Left ventricle myocardium inferior (tissue), 1 donor: ENCODE measurements at regions not wholly inside any gene's neighbourhood (a gene's known extent, or its start where the extent isn't known, plus 50 kb on each side); places are given as distances from the start of the nearest gene placed in this dataset.

Experiments
- DNase-seq: peaks from one replicate; pipeline ENCODE4 v3.0.0-alpha.2; 2020
- H3K27ac ChIP-seq: fragments of 200-600 bp; replicated peaks from 2 replicates; pipeline ENCODE4 v1.8.0; 2021
- H3K27me3 ChIP-seq: fragments of 200-600 bp; 2 replicates; pipeline ENCODE4 v1.8.0; 2021; ENCODE audit warnings: low read depth
- H3K36me3 ChIP-seq: fragments of 200-600 bp; 2 replicates; pipeline ENCODE4 v1.8.0; 2021
- H3K4me1 ChIP-seq: fragments of 200-600 bp; 2 replicates; pipeline ENCODE4 v1.8.0; 2021
- H3K4me3 ChIP-seq: fragments of 200-600 bp; 2 replicates; pipeline ENCODE4 v1.8.0; 2021; ENCODE audit warnings: mild to moderate bottlenecking, moderate library complexity
- H3K9me3 ChIP-seq: fragments of 200-600 bp; replicated peaks from 2 replicates; pipeline ENCODE4 v1.8.0; 2021
- intact Hi-C: fragments of 100-400 bp; cut with micrococcal nuclease; formaldehyde crosslinking; loops from one replicate; pipeline ENCODE4 v1.11.0; 2022
- TF ChIP-seq, protein P1 (sequence below): fragments of 200-600 bp; IDR thresholded peaks from 2 replicates; pipeline ENCODE4 v1.8.0; 2021; ENCODE audit warnings: antibody characterized with exemption, mild to moderate bottlenecking, borderline replicate concordance
- donor health status: DM: no; HTN: yes; CAD: no; lungs with severe emphysema.

DNA sequence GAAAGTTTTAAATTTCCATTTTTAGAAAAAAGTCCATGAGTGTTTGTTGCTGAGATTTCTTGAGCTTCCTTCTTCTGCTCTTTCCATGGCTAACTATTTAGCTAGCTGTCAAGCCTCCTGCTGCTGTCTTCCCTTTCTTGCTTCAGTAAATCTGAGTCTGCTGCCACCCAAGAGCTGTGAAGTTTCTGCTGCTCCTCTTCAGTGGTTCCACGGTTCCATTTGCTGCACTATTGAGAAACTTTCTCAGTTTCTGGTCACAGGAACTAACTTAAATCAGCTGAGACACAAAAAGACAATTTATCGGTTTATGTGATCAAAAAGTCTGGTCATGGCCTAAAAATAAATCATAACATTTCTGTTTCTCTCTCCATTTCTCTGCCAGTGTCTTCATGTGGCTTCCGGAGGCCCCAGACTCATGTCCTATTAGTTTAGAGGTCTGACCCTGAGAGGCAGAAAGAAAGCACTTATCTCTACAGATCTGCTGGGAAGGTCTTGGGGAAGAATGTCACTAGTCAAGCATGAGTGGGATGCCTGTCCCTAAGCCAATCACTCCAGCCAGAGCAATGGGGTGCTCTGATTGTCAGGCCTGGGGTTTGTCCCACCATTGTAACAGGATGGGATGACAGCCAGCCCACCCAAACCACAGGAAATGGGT lies 73.0 kb upstream of the ARL4C start:
- H3K4me3 ChIP-seq: no peak overlapping the region
- H3K9me3 ChIP-seq: no peaks in the 10 kb centered on the region
- TF ChIP-seq, protein P1, sequence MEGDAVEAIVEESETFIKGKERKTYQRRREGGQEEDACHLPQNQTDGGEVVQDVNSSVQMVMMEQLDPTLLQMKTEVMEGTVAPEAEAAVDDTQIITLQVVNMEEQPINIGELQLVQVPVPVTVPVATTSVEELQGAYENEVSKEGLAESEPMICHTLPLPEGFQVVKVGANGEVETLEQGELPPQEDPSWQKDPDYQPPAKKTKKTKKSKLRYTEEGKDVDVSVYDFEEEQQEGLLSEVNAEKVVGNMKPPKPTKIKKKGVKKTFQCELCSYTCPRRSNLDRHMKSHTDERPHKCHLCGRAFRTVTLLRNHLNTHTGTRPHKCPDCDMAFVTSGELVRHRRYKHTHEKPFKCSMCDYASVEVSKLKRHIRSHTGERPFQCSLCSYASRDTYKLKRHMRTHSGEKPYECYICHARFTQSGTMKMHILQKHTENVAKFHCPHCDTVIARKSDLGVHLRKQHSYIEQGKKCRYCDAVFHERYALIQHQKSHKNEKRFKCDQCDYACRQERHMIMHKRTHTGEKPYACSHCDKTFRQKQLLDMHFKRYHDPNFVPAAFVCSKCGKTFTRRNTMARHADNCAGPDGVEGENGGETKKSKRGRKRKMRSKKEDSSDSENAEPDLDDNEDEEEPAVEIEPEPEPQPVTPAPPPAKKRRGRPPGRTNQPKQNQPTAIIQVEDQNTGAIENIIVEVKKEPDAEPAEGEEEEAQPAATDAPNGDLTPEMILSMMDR: no peak
- no peak overlapping the region for H3K27ac ChIP-seq
- no peak for DNase-seq
- intact Hi-C loops: no loop called here
- H3K4me1 ChIP-seq: no peaks in the 10 kb centered on the region
- no peaks in the 10 kb centered on the region for H3K36me3 ChIP-seq
- peaks cover 41% of the 10 kb centered on the region for H3K27me3 ChIP-seq

DNA sequence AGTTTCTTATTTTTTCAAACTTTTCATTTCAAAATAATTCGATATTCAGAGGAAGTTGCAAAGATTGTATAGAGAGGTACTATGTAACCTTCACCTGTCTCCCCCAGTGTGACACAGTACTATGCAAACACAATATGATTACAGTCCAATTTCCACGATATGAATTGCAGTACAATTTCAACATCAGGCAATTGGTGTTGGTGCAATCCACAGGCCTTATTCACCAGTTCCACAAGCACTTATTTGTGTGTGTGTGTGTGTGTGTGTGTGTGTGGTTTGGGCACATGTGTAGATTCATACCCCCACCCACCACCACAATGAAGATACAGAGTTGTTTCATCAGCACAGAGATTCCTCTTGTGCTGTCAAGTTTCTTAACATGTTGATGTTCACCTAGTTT lies 69.7 kb upstream of the ARL4C start:
- H3K27ac ChIP-seq: no peak overlapping the region
- H3K4me1 ChIP-seq: no peaks in the 10 kb centered on the region
- H3K9me3 ChIP-seq: peaks cover 1% of the 10 kb centered on the region
- no peak overlapping the region for H3K4me3 ChIP-seq
- no peaks in the 10 kb centered on the region for H3K36me3 ChIP-seq
- no peak for DNase-seq
- peaks cover 31% of the 10 kb centered on the region for H3K27me3 ChIP-seq
- intact Hi-C loops: no loop called here
- TF ChIP-seq, protein P1: no peak

DNA sequence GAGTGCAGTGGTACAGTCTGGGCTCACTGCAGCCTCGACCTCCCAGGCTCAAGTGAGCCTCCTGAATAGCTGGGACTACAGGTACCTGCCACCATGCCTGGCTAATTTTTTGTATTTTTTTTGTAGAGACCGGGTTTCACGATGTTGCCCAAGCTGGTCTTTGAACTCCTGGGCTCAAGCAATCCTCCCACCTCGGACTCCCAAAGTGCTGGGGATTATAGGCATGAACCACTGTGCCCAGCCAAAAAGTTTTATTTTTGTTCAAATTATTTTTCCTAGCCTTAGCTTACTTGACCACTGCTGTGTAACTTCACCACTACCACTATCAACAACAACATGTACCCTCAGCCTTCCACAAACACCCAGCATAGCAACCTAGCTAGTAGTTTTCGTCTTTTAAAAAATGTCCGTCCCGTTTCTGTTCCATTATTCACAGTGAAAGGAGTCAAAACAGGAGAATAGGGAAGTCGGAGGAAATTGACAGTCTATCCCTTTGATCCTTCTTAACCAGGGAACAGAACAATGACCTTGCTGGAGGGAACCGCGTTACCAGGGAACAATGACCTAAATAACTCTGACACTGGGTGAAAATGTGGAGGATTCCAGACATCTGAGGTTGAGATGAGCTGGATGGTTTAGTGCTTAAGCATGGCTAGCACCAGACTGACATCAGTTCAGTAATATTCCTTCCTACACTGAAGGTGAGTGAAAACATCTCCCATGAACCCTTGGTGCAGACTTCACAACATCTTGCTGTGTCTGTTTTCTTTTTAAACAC lies 69.2 kb upstream of the ARL4C start:
- no peak for DNase-seq
- intact Hi-C loops: no loop called here
- Histone ChIP-seq H3K27me3 (peaks cover 25% of the 10 kb centered on the region), H3K27ac (no peak overlapping the region), H3K4me1 (no peaks in the 10 kb centered on the region), H3K4me3 (no peak overlapping the region), H3K9me3 (peaks cover 7% of the 10 kb centered on the region), H3K36me3 (no peaks in the 10 kb centered on the region)
- TF ChIP-seq, protein P1: no peak

DNA sequence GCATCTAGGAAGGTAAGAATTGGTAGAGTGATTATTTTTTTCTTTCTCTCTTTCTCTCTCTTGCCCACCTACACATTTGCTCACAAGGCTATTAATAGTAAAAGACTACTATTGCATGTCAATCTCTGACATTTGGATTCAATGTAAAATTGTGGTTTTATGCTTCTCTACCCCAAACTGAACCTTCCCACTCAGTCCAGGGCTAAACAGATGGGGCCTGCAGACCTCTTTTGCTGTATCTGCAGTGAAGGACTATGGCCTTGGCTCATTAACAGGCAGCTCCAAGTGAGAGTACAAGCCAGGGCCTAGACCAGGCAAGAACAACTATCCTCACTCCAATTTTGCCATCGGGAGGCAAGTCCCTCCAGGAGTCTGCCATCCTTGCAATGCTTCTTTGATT lies 68.3 kb upstream of the ARL4C start:
- intact Hi-C loops: no loop called here
- H3K9me3 ChIP-seq: peaks cover 8% of the 10 kb centered on the region
- no peak overlapping the region for H3K27ac ChIP-seq
- TF ChIP-seq, protein P1: no peak
- no peak overlapping the region for H3K4me3 ChIP-seq
- peaks cover 17% of the 10 kb centered on the region for H3K27me3 ChIP-seq
- DNase-seq: no peak
- H3K4me1 ChIP-seq: no peaks in the 10 kb centered on the region
- no peaks in the 10 kb centered on the region for H3K36me3 ChIP-seq

DNA sequence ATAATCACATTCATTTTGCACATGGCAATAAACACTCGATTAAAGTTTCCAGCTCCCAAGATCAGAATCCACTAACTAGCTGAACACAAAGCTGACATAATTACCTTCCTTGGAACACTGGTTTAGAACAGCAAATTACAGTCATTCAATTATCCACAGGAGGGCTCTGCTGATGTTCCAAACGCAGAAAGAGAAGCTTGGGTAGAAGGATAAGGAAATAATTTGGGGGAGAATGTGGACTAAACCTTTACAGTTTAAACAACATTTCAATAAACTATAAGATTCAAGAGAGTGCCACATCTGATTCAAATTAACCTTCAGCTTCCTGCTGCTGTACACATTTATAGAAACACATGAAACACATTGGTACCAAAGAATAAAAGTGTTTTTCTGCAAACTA lies 67.8 kb upstream of the ARL4C start:
- DNase-seq: no peak
- H3K27ac ChIP-seq: no peak overlapping the region
- H3K4me1 ChIP-seq: no peaks in the 10 kb centered on the region
- H3K9me3 ChIP-seq: peaks cover 8% of the 10 kb centered on the region
- intact Hi-C loops: no loop called here
- peaks cover 15% of the 10 kb centered on the region for H3K27me3 ChIP-seq
- no peaks in the 10 kb centered on the region for H3K36me3 ChIP-seq
- H3K4me3 ChIP-seq: no peak overlapping the region
- TF ChIP-seq, protein P1: no peak
